HepG2 (cell line): ENCODE measurements at regions not wholly inside any gene's neighbourhood (a gene's known extent, or its start where the extent isn't known, plus 50 kb on each side); places are given as distances from the start of the nearest gene placed in this dataset.

Experiments
- ATAC-seq: fragments of 200-7000 bp; cut with Tn5 transposase; 3 replicates; pipeline ENCODE4 v1.9.1; 2020; ENCODE audit warnings: mild to moderate bottlenecking, moderate library complexity
- BruUV-seq: library from RNA; stranded (reverse); fragments of 400-500 nt; replicated peaks from 2 replicates; lab custom pipeline; 2021; lab: Mats Ljungman, UMichigan
- CTCF ChIA-PET: fragments of 300-600 bp; formaldehyde crosslinking; extraction: SDS; loops from one replicate; lab custom pipeline; 2021; ENCODE audit warnings: low total read pairs, inconsistent platforms, low intra/inter-chr PET ratio; lab: Yijun Ruan, JAX
- POLR2A ChIA-PET: fragments of 350-600 bp; sonication (Branson Sonifier 250); formaldehyde crosslinking; loops from one replicate; lab custom pipeline; 2020; ENCODE audit warnings: antibody characterized with exemption, inconsistent platforms; lab: Yijun Ruan, JAX
- DNase-seq: peaks from one replicate; pipeline ENCODE4 v3.0.0-alpha.2; 2015; ENCODE audit warnings: low spot score
- FAIRE-seq: peaks from 3 replicates; lab custom pipeline; 2011; peaks lifted over from hg19 to GRCh38; lab: Jason Lieb, UNC
- H2AFZ ChIP-seq: one replicate; pipeline ENCODE4 v1.6.1; 2011; ENCODE audit warnings: low read length, inconsistent platforms
- H3K27ac ChIP-seq: fragments of 300-600 bp; 3 replicates; pipeline ENCODE4 v1.8.0; 2011; ENCODE audit warnings: mixed run types, mild to moderate bottlenecking, mixed read lengths, low read length, inconsistent platforms; ENCODE audit not compliant: insufficient read depth; ENCODE audit errors: extremely low read length
- H3K27me3 ChIP-seq, 2 experiments: fragments of 200-600 bp in 1 of 2; 2 replicates in 1 of 2; 3 replicates in 1 of 2; pipeline versions ENCODE4 v1.6.0 to v1.8.0; 2011; ENCODE audit warnings: low read length in 2 of 2, mild to moderate bottlenecking in 2 of 2, moderate library complexity in 2 of 2, inconsistent platforms in 1 of 2; ENCODE audit not compliant: insufficient read depth in 2 of 2, control insufficient read depth in 1 of 2
- H3K36me3 ChIP-seq, 2 experiments: fragments of 200-600 bp in 1 of 2; replicated peaks in 1 of 2; 2 replicates in 1 of 2; 3 replicates in 1 of 2; pipeline versions ENCODE4 v1.5.1 to v1.8.0; 2011; ENCODE audit warnings: low read length in 2 of 2, inconsistent platforms in 1 of 2; ENCODE audit not compliant: insufficient read depth in 2 of 2, control insufficient read depth in 1 of 2
- H3K4me1 ChIP-seq: 2 replicates; pipeline ENCODE4 v1.5.1; 2012; ENCODE audit warnings: low read length, inconsistent platforms; ENCODE audit not compliant: insufficient read depth
- H3K4me2 ChIP-seq: 2 replicates; pipeline ENCODE4 v1.6.0; 2011; ENCODE audit warnings: low read depth, low read length, inconsistent platforms
- H3K4me3 ChIP-seq, 3 experiments: fragments of 200-600 bp in 1 of 3; sonication (generic), shearing (Covaris generic) in 1 of 3; replicated peaks in 1 of 3; 2 replicates each; pipeline ENCODE4 v1.5.1; 2011 to 2016; ENCODE audit warnings: low read length in 3 of 3, inconsistent platforms in 2 of 3, low read depth in 2 of 3, mild to moderate bottlenecking in 2 of 3, control low read depth in 1 of 3, mixed read lengths in 1 of 3; ENCODE audit not compliant: insufficient read depth in 1 of 3
- H3K79me2 ChIP-seq: one replicate; pipeline ENCODE4 v1.6.1; 2011; ENCODE audit warnings: low read length, inconsistent platforms; ENCODE audit not compliant: insufficient read depth
- H3K9ac ChIP-seq: 2 replicates; pipeline ENCODE4 v1.6.0; 2011; ENCODE audit warnings: mild to moderate bottlenecking, low read depth, low read length, inconsistent platforms; ENCODE audit not compliant: insufficient read depth
- H3K9me3 ChIP-seq: 2 replicates; pipeline ENCODE4 v1.5.1; 2012; ENCODE audit warnings: mild to moderate bottlenecking, low read length
- H4K20me1 ChIP-seq: 2 replicates; pipeline ENCODE4 v1.6.0; 2011; ENCODE audit warnings: inconsistent platforms, mild to moderate bottlenecking, low read length, moderate library complexity; ENCODE audit not compliant: insufficient read depth
- EHMT2 ChIP-seq: fragments of 200-600 bp; sonication (generic); IDR thresholded peaks from 2 replicates; pipeline ENCODE4 v1.7.0; 2017; ENCODE audit warnings: antibody characterized with exemption, low read depth, low read length, borderline replicate concordance
- MIER2 ChIP-seq: IDR thresholded peaks from 2 replicates; pipeline ENCODE4 v1.6.1; 2016; ENCODE audit warnings: missing biosample characterization, missing genetic modification reagents
- RARA ChIP-seq: IDR thresholded peaks from 2 replicates; pipeline ENCODE4 v1.6.1; 2016; ENCODE audit warnings: missing genetic modification reagents, missing compliant biosample characterization
- WGBS: methylation state at CpG from one replicate; pipeline ENCODE4 v1.1.6; 2017; ENCODE audit warnings: low lambda C conversion rate; 5-methylcytosine and 5-hydroxymethylcytosine counted together
- in situ Hi-C: cut with HindIII; loops from 2 replicates; pipeline ENCODE4 v1.10.0; 2017; ENCODE audit warnings: low pct_unique_long_range_greater_than_20kb; ENCODE audit not compliant: extremely low pct_ligation_motif_present
- intact Hi-C: fragments of 100-400 bp; cut with micrococcal nuclease; formaldehyde crosslinking; loops from one replicate; pipeline ENCODE4 v1.10.0; 2022; ENCODE audit not compliant: unreplicated experiment
- TF ChIP-seq, protein P1 (sequence below), 2 experiments: IDR thresholded peaks; 2 replicates each; pipeline ENCODE4 v1.6.1; 2011 to 2012; ENCODE audit warnings: low read length in 2 of 2, borderline replicate concordance in 1 of 2, low read depth in 1 of 2, mild to moderate bottlenecking in 1 of 2, moderate library complexity in 1 of 2
- TF ChIP-seq, protein P2 (sequence below): sonication (generic); formaldehyde crosslinking; IDR thresholded peaks from 2 replicates; pipeline ENCODE4 v1.5.1; 2020; ENCODE audit warnings: missing genetic modification reagents, mild to moderate bottlenecking, borderline replicate concordance

DNA sequence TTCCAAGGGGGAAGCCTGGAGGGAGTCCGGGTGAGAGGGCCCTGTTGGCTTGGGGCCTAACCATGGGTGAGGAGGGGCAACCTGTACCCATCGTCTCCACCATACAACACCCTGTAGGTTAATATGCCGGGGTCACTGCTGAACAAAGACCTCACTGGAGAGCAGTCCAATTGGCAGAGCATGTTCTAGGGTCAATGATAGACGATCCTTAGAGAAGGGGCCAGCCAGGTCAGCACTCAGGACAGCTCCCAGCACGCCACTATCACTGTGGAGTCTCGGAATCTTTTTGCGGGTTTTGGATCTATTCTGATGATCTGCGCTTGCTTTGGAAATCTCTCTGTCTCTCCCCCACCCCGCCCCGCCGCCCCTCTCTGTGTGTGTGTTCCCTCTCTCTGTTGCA lies 218.4 kb upstream of the MVB12B start:
- Histone ChIP-seq H3K4me1 (no peaks in the 10 kb centered on the region), H3K27me3 (peaks cover 0 to 43% of the 10 kb centered on the region in 2 experiments; a peak in 2 of 5 replicates), H3K36me3 (no peaks in the 10 kb centered on the region), H3K79me2 (no peaks in the 10 kb centered on the region), H3K27ac (no peak overlapping the region), H3K4me3 (no peak overlapping the region), H2AFZ (no peak overlapping the region), H3K4me2 (no peak overlapping the region), H3K9me3 (no peaks in the 10 kb centered on the region), H3K9ac (no peak overlapping the region), H4K20me1 (no peaks in the 10 kb centered on the region)
- peak; percentile 82 for TF ChIP-seq EHMT2
- no peak for TF ChIP-seq RARA (CRISPR knock-in tag)
- TF ChIP-seq, protein P1, sequence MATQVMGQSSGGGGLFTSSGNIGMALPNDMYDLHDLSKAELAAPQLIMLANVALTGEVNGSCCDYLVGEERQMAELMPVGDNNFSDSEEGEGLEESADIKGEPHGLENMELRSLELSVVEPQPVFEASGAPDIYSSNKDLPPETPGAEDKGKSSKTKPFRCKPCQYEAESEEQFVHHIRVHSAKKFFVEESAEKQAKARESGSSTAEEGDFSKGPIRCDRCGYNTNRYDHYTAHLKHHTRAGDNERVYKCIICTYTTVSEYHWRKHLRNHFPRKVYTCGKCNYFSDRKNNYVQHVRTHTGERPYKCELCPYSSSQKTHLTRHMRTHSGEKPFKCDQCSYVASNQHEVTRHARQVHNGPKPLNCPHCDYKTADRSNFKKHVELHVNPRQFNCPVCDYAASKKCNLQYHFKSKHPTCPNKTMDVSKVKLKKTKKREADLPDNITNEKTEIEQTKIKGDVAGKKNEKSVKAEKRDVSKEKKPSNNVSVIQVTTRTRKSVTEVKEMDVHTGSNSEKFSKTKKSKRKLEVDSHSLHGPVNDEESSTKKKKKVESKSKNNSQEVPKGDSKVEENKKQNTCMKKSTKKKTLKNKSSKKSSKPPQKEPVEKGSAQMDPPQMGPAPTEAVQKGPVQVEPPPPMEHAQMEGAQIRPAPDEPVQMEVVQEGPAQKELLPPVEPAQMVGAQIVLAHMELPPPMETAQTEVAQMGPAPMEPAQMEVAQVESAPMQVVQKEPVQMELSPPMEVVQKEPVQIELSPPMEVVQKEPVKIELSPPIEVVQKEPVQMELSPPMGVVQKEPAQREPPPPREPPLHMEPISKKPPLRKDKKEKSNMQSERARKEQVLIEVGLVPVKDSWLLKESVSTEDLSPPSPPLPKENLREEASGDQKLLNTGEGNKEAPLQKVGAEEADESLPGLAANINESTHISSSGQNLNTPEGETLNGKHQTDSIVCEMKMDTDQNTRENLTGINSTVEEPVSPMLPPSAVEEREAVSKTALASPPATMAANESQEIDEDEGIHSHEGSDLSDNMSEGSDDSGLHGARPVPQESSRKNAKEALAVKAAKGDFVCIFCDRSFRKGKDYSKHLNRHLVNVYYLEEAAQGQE (IDR thresholded peaks at IDR 0.05; ENCODE audit: borderline replicate concordance in 1 of 2, low read depth in 1 of 2, low read length in 2 of 2), result peak; percentile 75 to 95
- TF ChIP-seq MIER2, result peak; percentile 95
- TF ChIP-seq, protein P2, sequence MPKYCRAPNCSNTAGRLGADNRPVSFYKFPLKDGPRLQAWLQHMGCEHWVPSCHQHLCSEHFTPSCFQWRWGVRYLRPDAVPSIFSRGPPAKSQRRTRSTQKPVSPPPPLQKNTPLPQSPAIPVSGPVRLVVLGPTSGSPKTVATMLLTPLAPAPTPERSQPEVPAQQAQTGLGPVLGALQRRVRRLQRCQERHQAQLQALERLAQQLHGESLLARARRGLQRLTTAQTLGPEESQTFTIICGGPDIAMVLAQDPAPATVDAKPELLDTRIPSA (CRISPR knock-in tag), result no peak
- intact Hi-C loops, result no loop called here
- WGBS, result 7% methylated on average over 9 of the region's 11 CpGs
- no TSS peak for BruUV-seq
- POLR2A ChIA-PET, result no interaction called here
- FAIRE-seq (no peak), DNase-seq (no peak), ATAC-seq (peak; percentile 59; the same call in 2 of the 3 replicates)
- CTCF ChIA-PET, result no interaction called here
- in situ Hi-C loops, result no loop called here
